ENCODE measurements at regions not wholly inside any gene's neighbourhood (a gene's known extent, or its start where the extent isn't known, plus 50 kb on each side); places are given as distances from the start of the nearest gene placed in this dataset.

GRCh38 chr1:22223176-22223575, 80.3 kb upstream of the WNT4 start:
- TF ChIP-seq EZH2 (IDR thresholded peaks at IDR 0.05; ENCODE audit: borderline replicate concordance, low read length): no peak
- no peak for TF ChIP-seq CTCF (IDR thresholded peaks at IDR 0.05; ENCODE audit: low read length)

All from OCI-LY1 (cell line).